ENCODE measurements at regions not wholly inside any gene's neighbourhood (a gene's known extent, or its start where the extent isn't known, plus 50 kb on each side); places are given as distances from the start of the nearest gene placed in this dataset.

DNA sequence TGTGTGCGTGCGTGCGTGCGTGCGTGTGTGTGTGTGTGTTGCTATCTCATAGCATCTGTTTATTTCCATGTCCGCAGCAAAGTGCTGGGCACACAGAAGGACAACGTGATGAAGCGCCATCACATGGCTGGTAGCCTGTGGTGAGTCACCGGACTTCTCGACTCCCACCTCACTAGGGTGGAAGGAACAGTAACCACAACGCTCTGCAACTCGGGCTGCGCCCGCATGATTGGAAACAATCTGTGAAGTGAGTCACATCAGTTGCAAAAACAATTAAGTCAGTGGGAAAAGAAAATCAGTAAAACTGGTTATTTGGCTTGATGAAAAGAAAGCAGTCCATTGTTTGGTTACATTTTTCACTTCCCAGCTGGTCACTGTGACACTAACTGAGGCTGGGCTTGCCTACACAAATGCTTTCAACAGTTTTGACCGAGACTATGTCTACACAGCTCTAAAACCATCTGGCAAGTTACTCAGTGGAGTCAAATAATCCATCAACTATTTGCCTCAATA is 437.3 kb upstream of the CADM1 start:
- Mint-ChIP-seq H3K27me3 (peaks cover 37% of the 10 kb centered on the region), H3K4me3 (peak overlapping the region; percentile 38), H3K4me1 (ENCODE audit: unreplicated experiment) (peaks cover 4% of the 10 kb centered on the region), H3K9me3 (peaks cover 7% of the 10 kb centered on the region), H3K27ac (peak overlapping the region; percentile 15), H3K36me3 (no peaks in the 10 kb centered on the region)
- TF ChIP-seq, protein P1, sequence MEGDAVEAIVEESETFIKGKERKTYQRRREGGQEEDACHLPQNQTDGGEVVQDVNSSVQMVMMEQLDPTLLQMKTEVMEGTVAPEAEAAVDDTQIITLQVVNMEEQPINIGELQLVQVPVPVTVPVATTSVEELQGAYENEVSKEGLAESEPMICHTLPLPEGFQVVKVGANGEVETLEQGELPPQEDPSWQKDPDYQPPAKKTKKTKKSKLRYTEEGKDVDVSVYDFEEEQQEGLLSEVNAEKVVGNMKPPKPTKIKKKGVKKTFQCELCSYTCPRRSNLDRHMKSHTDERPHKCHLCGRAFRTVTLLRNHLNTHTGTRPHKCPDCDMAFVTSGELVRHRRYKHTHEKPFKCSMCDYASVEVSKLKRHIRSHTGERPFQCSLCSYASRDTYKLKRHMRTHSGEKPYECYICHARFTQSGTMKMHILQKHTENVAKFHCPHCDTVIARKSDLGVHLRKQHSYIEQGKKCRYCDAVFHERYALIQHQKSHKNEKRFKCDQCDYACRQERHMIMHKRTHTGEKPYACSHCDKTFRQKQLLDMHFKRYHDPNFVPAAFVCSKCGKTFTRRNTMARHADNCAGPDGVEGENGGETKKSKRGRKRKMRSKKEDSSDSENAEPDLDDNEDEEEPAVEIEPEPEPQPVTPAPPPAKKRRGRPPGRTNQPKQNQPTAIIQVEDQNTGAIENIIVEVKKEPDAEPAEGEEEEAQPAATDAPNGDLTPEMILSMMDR (conservative IDR thresholded peaks at IDR 0.05) = no peak
- DNase-seq (ENCODE audit: extremely low spot score, unreplicated experiment) = no peak

DNA sequence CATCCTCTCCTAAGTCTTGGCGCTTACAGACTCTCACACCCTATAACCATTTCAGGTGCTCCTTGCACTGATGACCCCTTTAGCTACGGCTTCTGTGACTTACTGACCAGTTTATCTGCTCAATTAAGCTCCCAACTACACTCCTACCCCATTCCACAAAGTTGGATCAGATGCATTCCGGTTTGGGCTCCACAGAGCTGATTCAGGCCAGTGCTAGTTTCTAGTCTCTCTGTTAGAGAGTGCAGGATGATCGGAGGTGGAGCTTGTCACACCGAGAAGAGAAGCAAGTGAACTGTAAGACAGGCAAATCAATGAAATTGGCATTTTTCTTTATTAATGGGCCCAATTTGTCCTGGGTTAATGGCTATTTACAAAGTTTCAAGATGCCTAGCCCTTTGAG is 436.8 kb upstream of the CADM1 start:
- Mint-ChIP-seq H3K36me3 (no peaks in the 10 kb centered on the region), H3K27ac (no peak overlapping the region), H3K9me3 (peaks cover 3% of the 10 kb centered on the region), H3K4me1 (ENCODE audit: unreplicated experiment) (peaks cover 4% of the 10 kb centered on the region), H3K27me3 (peaks cover 37% of the 10 kb centered on the region), H3K4me3 (peak overlapping the region; percentile 23)
- no peak for DNase-seq (ENCODE audit: extremely low spot score, unreplicated experiment)
- TF ChIP-seq, protein P1 (conservative IDR thresholded peaks at IDR 0.05) = no peak

DNA sequence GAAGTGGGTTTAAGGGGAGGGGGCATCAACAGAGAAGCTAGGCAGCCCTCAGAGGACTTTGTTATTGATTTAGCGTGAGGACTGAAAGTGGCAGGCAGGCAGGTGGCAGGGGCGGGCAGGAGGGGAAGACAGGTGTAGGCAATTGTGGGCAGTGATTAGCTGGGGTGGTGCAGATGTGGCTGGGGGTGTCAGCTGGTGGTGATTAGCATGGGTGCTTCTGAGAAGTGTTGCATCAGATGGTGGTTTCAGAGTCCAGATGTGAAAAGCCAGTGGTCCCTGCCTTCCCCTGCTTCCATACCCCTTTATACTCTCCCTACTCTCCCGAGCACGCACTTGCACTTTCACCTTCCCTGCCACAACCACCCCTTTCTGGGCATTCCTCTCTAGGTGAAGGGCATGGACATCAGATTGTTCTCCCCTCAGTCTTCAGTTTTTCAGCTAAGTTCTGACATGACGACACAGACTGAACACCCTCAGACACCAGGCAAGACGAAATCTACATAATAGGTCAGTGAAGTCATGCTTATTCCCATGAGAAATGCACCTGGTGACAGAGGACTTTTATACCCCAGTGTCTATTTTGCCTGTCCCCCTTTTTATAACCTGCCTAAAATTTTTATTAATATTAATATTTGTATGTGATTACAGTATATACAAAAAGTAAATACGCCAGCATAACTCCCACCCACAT is 435.7 kb upstream of the CADM1 start:
- DNase-seq (ENCODE audit: extremely low spot score, unreplicated experiment) = no peak
- Mint-ChIP-seq H3K4me1 (ENCODE audit: unreplicated experiment) (peaks cover 4% of the 10 kb centered on the region), H3K27me3 (peaks cover 37% of the 10 kb centered on the region), H3K27ac (no peak overlapping the region), H3K36me3 (no peaks in the 10 kb centered on the region), H3K4me3 (no peak overlapping the region), H3K9me3 (no peaks in the 10 kb centered on the region)
- TF ChIP-seq, protein P1 (conservative IDR thresholded peaks at IDR 0.05) = no peak

DNA sequence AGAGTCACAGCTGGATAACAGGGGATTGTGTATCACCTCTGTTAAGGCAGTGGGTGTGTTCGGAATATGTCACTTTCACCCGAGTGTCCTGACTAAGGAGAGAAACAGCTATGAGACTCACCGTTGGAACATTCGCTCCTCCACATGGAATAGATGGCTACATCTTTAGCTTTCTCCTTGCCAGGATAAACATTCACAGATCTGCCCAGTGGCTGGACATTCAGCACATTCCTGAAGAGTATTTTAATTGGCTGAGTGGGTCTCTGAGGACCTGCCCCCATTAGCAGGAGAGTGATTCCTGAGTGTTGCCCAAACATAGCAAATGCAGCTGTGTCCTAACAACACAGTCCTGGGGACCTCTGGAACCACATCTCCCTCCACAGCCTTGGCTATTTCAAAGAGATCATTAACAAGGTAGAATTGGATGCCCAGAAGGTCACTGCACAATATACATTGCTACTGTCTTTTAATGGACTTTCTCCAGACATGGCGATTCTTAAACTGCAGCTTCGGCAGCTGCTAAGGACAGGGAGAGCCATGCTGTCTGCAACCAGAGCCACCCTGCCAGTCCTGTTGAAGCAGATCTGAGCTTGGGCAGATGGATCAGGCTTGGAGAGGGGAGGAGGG is 435.0 kb upstream of the CADM1 start:
- TF ChIP-seq, protein P1 (conservative IDR thresholded peaks at IDR 0.05) = no peak
- H3K27ac Mint-ChIP-seq = no peak overlapping the region
- peaks cover 37% of the 10 kb centered on the region for H3K27me3 Mint-ChIP-seq
- no peaks in the 10 kb centered on the region for H3K9me3 Mint-ChIP-seq
- H3K4me1 Mint-ChIP-seq (ENCODE audit: unreplicated experiment) = peaks cover 4% of the 10 kb centered on the region
- H3K36me3 Mint-ChIP-seq = no peaks in the 10 kb centered on the region
- no peak overlapping the region for H3K4me3 Mint-ChIP-seq
- no peak for DNase-seq (ENCODE audit: extremely low spot score, unreplicated experiment)

DNA sequence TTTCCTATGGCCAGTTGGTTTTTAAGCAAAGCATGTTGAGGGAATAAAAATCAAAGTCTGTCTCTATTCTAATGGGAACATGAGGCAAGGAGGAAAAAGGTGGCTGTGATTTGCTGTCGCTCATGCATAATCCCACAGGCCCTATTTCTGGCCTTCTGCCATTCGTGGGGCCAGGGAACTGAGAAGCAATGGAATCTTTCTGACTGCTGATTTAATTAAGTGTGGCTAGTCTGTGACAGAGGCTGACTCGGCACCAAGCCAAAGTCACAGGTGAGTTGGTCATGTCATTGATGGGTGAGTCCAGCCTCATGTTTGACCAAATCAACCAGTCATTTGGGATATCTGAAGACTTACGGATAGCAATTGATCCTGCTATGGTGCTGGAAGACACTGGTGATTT is 429.3 kb upstream of the CADM1 start:
- no peak for DNase-seq (ENCODE audit: extremely low spot score, unreplicated experiment)
- H3K27me3 Mint-ChIP-seq = peaks cover 44% of the 10 kb centered on the region
- H3K27ac Mint-ChIP-seq = no peak overlapping the region
- TF ChIP-seq, protein P1 (conservative IDR thresholded peaks at IDR 0.05) = no peak
- H3K4me3 Mint-ChIP-seq = no peak overlapping the region
- peaks cover 22% of the 10 kb centered on the region for H3K4me1 Mint-ChIP-seq (ENCODE audit: unreplicated experiment)
- no peaks in the 10 kb centered on the region for H3K9me3 Mint-ChIP-seq
- H3K36me3 Mint-ChIP-seq = no peaks in the 10 kb centered on the region

Measured in type B pancreatic cell (in vitro differentiated cells).